ENCODE measurements at regions not wholly inside any gene's neighbourhood (a gene's known extent, or its start where the extent isn't known, plus 50 kb on each side); places are given as distances from the start of the nearest gene placed in this dataset.

- no peaks in the 10 kb centered on the region for H3K36me3 ChIP-seq
- peaks cover 0 to 4% (median 0%) of the 10 kb centered on the region in 4 donors for H3K4me1 ChIP-seq
- H3K27ac ChIP-seq: no peak overlapping the region
- H3K4me3 ChIP-seq: no peak overlapping the region
- no peaks in the 10 kb centered on the region for H3K9me3 ChIP-seq
- no peaks in the 10 kb centered on the region for H3K27me3 ChIP-seq
- no peak for DNase-seq (ENCODE audit: low spot score in 2 of 2)
- TF ChIP-seq EP300 (IDR thresholded peaks at IDR 0.05) (no peak), CTCF (IDR thresholded peaks at IDR 0.05) (no peak), POLR2A (IDR thresholded peaks at IDR 0.05) (no peak)
- 76% methylated on average over 1 of the region's 1 CpG for WGBS, 2 donors
Observed at GRCh38 chr14:98143566-98143965, 1128.4 kb downstream of the BCL11B start.

GRCh38 chr14:98144964-98145363 is 1127.0 kb downstream of the BCL11B start:
- H3K9me3 ChIP-seq: no peaks in the 10 kb centered on the region
- TF ChIP-seq POLR2A (IDR thresholded peaks at IDR 0.05): no peak
- no peak for TF ChIP-seq CTCF (IDR thresholded peaks at IDR 0.05)
- no peak for TF ChIP-seq EP300 (IDR thresholded peaks at IDR 0.05)
- no peaks in the 10 kb centered on the region for H3K36me3 ChIP-seq
- 67 to 75% methylated on average over 5 of the region's 5 CpGs for WGBS, 2 donors
- H3K4me3 ChIP-seq: no peak overlapping the region
- H3K27ac ChIP-seq: no peak overlapping the region
- no peak for DNase-seq (ENCODE audit: low spot score in 2 of 2)
- no peaks in the 10 kb centered on the region for H3K4me1 ChIP-seq
- no peaks in the 10 kb centered on the region for H3K27me3 ChIP-seq

- H3K9me3 ChIP-seq: no peaks in the 10 kb centered on the region
- no peak overlapping the region for H3K4me3 ChIP-seq
- TF ChIP-seq POLR2A (IDR thresholded peaks at IDR 0.05) (no peak), CTCF (IDR thresholded peaks at IDR 0.05) (no peak), EP300 (IDR thresholded peaks at IDR 0.05) (no peak)
- H3K27ac ChIP-seq: no peak overlapping the region
- H3K27me3 ChIP-seq: no peaks in the 10 kb centered on the region
- DNase-seq (ENCODE audit: low spot score in 2 of 2): no peak
- no peaks in the 10 kb centered on the region for H3K4me1 ChIP-seq
- WGBS, 2 donors: 65 to 82% methylated on average over 5 of the region's 5 CpGs
- no peaks in the 10 kb centered on the region for H3K36me3 ChIP-seq
Observed at GRCh38 chr14:98146416-98146815, 1125.6 kb downstream of the BCL11B start.

GRCh38 chr14:98154254-98154653 is 1117.7 kb downstream of the BCL11B start:
- Histone ChIP-seq H3K27me3 (no peaks in the 10 kb centered on the region), H3K4me1 (no peaks in the 10 kb centered on the region), H3K36me3 (no peaks in the 10 kb centered on the region), H3K9me3 (no peaks in the 10 kb centered on the region), H3K27ac (no peak overlapping the region), H3K4me3 (no peak overlapping the region)
- no peak for TF ChIP-seq EP300 (IDR thresholded peaks at IDR 0.05)
- TF ChIP-seq POLR2A (IDR thresholded peaks at IDR 0.05): no peak
- no peak for TF ChIP-seq CTCF (IDR thresholded peaks at IDR 0.05)
- 93 to 96% methylated on average over 4 of the region's 4 CpGs for WGBS, 2 donors
- DNase-seq (ENCODE audit: low spot score in 2 of 2): no peak

- Histone ChIP-seq H3K27ac (no peak overlapping the region), H3K27me3 (no peaks in the 10 kb centered on the region), H3K9me3 (no peaks in the 10 kb centered on the region), H3K4me1 (no peaks in the 10 kb centered on the region), H3K4me3 (no peak overlapping the region), H3K36me3 (no peaks in the 10 kb centered on the region)
- no peak for DNase-seq (ENCODE audit: low spot score in 2 of 2)
- 51 to 58% methylated on average over 8 of the region's 8 CpGs for WGBS, 2 donors
- TF ChIP-seq POLR2A (IDR thresholded peaks at IDR 0.05) (no peak), CTCF (IDR thresholded peaks at IDR 0.05) (no peak), EP300 (IDR thresholded peaks at IDR 0.05) (no peak)
Observed at GRCh38 chr14:98156411-98156810, 1115.6 kb downstream of the BCL11B start.
